Natural killer cell treated with Interleukin-12 subunit alpha and Interleukin-12 subunit beta and Interleukin-15 and Interleukin-18, amount 100 ng/mL, for 72 hours (primary cell): ENCODE measurements at regions not wholly inside any gene's neighbourhood (a gene's known extent, or its start where the extent isn't known, plus 50 kb on each side); places are given as distances from the start of the nearest gene placed in this dataset.

Experiments
- ATAC-seq, 2 donors: fragments of 150-1000 bp; cut with Tn5 transposase in 1 of 2; sonication (Bioruptor Pico), chemical (Tn5 transposase) in 1 of 2; 2 replicates each; pipeline ENCODE4 v1.10.0; 2021
- DNase-seq: peaks from one replicate; pipeline ENCODE4 v3.0.0; 2022; ENCODE audit warnings: low spot score
- H3K27ac Mint-ChIP-seq, 2 donors: 1 replicate in 1 of 2; 2 replicates in 1 of 2; pipeline ENCODE4 v1.8.0; 2022; ENCODE audit warnings: mixed read lengths in 2 of 2, mild to moderate bottlenecking in 1 of 2, moderate library complexity in 1 of 2
- H3K27me3 Mint-ChIP-seq, 2 donors: 1 replicate in 1 of 2; 2 replicates in 1 of 2; pipeline ENCODE4 v1.8.0; 2022; ENCODE audit warnings: mixed read lengths in 2 of 2
- H3K36me3 Mint-ChIP-seq: one replicate; pipeline ENCODE4 v1.8.0; 2022; ENCODE audit warnings: mixed read lengths
- H3K4me1 Mint-ChIP-seq, 2 donors: 1 replicate in 1 of 2; 2 replicates in 1 of 2; pipeline ENCODE4 v1.8.0; 2022; ENCODE audit warnings: low read depth in 2 of 2, mixed read lengths in 2 of 2, mild to moderate bottlenecking in 1 of 2
- H3K4me3 Mint-ChIP-seq: one replicate; pipeline ENCODE4 v1.8.0; 2022; ENCODE audit warnings: mixed read lengths
- H3K9me3 Mint-ChIP-seq: 2 replicates; pipeline ENCODE4 v1.8.0; 2022; ENCODE audit warnings: mixed read lengths

DNA sequence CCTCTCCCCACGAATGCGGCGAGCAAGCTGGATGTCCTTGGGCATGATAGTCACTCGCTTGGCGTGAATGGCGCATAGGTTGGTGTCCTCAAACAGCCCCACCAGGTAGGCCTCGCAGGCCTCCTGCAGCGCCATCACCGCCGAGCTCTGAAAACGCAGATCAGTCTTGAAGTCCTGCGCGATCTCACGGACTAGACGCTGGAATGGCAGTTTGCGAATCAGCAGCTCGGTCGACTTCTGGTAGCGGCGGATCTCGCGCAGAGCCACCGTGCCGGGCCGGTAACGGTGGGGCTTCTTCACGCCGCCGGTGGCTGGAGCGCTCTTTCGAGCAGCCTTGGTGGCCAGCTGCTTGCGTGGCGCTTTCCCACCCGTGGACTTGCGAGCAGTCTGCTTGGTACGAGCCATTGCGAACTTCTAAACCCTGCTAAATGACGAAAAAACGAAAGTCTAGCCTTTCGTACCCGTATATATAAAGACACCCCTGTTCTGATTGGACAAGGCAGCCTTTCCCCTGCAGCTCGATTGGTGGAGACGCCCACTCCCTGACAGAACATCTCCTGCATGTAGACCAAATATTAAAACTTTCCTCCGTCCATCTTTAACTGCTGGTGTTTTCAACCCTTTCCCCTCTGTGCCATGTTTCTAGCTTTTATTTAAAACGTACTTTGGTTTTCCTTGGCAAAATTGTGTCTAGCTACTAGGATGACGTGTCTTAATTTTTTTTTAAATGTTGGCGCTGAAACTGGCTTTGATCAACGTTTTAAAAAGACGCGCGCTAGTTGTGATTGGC, 109.8 kb downstream of the HFE start:
- Mint-ChIP-seq H3K4me1 (peaks cover 41 to 46% of the 10 kb centered on the region in 2 donors), H3K9me3 (no peaks in the 10 kb centered on the region), H3K36me3 (no peaks in the 10 kb centered on the region), H3K27me3 (no peaks in the 10 kb centered on the region), H3K4me3 (peak overlapping the region; percentile 91), H3K27ac (peak overlapping the region; percentile 98 to 99)
- DNase-seq (peak; percentile 81), ATAC-seq (peak; percentile 64 to 76)

DNA sequence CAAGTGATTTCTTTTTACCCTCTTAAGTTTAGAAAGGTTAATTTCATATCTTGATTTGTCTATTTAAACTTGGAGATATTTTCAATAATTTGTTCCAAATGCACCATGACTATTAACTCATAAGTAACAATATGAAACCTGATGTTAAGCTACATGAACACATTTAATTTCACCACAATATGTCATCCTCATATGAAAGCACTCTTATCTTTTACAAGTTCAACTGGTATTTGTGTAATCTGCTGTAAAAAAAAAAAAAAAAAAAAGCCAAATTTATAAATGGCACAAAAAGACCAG, 110.4 kb downstream of the HFE start:
- peak overlapping the region; percentile 98 to 99 for H3K27ac Mint-ChIP-seq
- peaks cover 41 to 46% of the 10 kb centered on the region in 2 donors for H3K4me1 Mint-ChIP-seq

DNA sequence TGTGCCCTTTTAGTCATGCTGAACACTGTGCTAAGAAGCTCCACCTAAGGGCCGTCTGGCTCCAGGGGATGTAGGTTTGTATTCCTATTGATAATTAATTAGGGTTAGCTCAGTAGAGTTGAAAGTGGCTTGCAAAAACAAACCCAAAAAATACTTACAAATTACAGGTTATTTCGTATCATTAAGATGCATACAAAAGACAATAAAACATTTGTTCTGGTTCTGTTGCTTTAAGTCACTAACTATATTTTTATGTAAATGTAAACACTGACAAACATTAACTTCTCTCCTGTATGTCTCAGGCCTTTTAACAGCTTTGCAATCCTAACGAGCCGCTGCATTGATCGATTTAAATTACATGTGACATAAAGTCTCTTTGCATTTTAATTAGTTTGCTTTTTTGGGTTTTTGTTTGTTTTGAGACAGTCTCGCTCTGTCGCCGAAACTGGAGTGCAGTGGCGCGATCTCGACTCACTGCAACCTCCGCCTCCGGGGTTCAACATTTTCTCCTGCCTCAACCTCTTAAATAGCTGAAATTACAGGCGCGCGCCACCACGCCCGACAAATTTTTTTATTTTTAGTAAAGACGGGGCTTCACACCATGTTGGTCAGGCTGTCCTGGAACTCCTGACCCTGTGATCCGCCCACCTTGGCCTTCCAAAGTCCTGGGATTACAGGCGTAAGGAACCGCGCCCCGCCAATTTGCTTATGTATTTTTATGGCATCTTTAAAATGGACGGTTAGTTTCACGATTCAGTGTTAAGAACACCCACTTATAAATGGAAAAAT, 110.9 kb downstream of the HFE start:
- Mint-ChIP-seq H3K9me3 (no peaks in the 10 kb centered on the region), H3K4me1 (peaks cover 43 to 47% of the 10 kb centered on the region in 2 donors), H3K27me3 (no peaks in the 10 kb centered on the region), H3K36me3 (no peaks in the 10 kb centered on the region), H3K27ac (peak overlapping the region; percentile 98 to 99), H3K4me3 (peak overlapping the region; percentile 91)
- DNase-seq (no peak), ATAC-seq (no peak)

More for the DNA sequence above, 110.4 kb downstream of the HFE start:
- Mint-ChIP-seq H3K27me3 (no peaks in the 10 kb centered on the region), H3K4me3 (peak overlapping the region; percentile 91), H3K36me3 (no peaks in the 10 kb centered on the region), H3K9me3 (no peaks in the 10 kb centered on the region)
- ATAC-seq: no peak
- no peak for DNase-seq

DNA sequence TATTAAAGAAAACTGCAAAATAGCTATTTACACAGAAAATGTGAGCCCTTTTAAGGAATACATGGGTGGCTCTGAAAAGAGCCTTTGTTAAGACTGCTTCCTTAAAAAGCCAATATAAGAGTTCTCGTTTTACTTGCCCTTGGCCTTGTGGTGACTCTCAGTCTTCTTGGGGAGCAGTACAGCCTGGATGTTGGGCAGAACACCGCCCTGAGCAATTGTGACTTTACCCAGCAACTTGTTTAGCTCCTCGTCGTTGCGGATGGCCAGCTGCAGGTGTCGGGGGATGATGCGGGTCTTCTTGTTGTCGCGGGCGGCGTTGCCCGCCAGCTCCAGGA, 111.5 kb downstream of the HFE start:
- peak overlapping the region; percentile 98 to 99 for H3K27ac Mint-ChIP-seq
- H3K36me3 Mint-ChIP-seq: no peaks in the 10 kb centered on the region
- peak; percentile 25 to 33 for ATAC-seq
- H3K4me1 Mint-ChIP-seq: peaks cover 42 to 50% of the 10 kb centered on the region in 2 donors
- no peaks in the 10 kb centered on the region for H3K27me3 Mint-ChIP-seq
- DNase-seq: no peak
- peak overlapping the region; percentile 91 for H3K4me3 Mint-ChIP-seq
- H3K9me3 Mint-ChIP-seq: no peaks in the 10 kb centered on the region

DNA sequence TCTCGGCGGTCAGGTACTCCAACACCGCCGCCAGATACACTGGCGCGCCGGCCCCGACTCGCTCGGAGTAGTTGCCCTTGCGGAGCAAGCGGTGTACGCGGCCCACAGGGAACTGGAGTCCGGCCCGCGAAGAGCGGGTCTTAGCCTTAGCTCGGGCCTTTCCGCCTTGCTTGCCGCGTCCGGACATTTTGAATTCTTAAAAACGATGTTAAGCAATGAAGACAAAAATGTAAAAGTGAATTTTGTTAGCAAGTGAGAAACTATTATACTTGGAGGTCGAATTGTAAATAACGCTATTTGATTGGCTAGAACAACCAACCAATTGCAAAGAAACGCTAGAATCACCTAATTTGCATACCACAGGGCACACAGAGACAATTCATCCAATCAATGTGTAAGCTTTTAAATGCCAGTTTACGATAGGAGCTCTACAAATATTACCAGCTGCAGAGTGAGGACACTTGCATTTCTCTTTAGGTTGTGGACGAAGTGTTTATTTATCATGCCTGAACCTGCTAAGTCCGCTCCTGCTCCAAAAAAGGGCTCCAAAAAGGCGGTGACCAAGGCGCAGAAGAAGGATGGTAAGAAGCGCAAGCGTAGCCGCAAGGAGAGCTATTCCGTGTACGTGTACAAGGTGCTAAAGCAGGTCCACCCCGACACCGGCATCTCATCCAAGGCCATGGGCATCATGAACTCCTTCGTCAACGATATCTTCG, 112.0 kb downstream of the HFE start:
- DNase-seq: peak; percentile 88
- Mint-ChIP-seq H3K27me3 (no peaks in the 10 kb centered on the region), H3K27ac (peak overlapping the region; percentile 98 to 99), H3K9me3 (no peaks in the 10 kb centered on the region), H3K36me3 (no peaks in the 10 kb centered on the region), H3K4me3 (peak overlapping the region; percentile 91), H3K4me1 (peaks cover 41 to 53% of the 10 kb centered on the region in 2 donors)
- peak; percentile 81 to 86 for ATAC-seq

DNA sequence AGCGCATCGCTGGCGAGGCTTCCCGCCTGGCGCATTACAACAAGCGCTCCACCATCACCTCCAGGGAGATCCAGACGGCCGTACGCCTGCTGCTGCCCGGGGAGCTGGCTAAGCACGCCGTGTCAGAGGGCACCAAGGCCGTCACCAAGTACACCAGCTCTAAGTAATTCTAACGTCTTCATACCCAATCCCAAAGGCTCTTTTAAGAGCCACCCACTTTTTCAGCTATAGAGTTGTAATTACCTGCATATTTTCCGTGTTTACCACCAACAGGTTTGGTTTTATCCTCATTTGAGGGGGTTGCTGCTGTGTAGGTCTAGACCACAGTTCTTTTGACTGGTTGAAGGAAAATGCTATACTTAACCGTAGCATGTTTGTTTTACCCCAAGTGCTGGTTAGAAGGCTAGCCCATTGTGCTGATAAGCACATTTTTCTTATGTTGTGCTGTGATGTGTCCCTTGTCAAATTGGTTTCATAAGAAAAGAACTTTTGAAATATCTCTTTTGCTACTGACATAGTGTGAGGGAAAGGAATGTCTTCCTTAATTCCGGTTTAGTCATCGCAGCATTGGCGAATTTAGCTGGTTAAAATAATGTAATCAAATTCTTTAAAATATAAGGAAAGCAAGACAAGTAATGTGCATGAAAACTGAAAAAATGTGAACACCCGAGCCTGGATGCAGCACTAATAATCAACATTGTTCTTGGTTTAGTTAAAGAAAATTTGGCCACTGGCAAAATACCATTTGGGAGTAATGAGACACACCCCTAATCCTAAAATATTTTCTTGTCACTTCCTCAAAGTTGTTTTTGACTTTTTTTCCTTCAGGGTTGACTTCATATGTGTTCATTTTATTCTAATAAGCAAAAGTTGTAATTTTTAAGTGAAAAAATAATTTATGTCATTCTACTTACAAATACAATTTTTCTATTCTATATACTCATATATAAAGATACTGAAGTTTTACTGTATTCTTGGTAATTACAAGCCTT, 112.8 kb downstream of the HFE start:
- ATAC-seq (peak in 1 of 2 donors; percentile 2), DNase-seq (no peak)
- no peaks in the 10 kb centered on the region for H3K36me3 Mint-ChIP-seq
- H3K4me3 Mint-ChIP-seq: peak overlapping the region; percentile 91
- peak overlapping the region; percentile 98 to 99 for H3K27ac Mint-ChIP-seq
- no peaks in the 10 kb centered on the region for H3K27me3 Mint-ChIP-seq
- no peaks in the 10 kb centered on the region for H3K9me3 Mint-ChIP-seq
- H3K4me1 Mint-ChIP-seq: peaks cover 32 to 46% of the 10 kb centered on the region in 2 donors

DNA sequence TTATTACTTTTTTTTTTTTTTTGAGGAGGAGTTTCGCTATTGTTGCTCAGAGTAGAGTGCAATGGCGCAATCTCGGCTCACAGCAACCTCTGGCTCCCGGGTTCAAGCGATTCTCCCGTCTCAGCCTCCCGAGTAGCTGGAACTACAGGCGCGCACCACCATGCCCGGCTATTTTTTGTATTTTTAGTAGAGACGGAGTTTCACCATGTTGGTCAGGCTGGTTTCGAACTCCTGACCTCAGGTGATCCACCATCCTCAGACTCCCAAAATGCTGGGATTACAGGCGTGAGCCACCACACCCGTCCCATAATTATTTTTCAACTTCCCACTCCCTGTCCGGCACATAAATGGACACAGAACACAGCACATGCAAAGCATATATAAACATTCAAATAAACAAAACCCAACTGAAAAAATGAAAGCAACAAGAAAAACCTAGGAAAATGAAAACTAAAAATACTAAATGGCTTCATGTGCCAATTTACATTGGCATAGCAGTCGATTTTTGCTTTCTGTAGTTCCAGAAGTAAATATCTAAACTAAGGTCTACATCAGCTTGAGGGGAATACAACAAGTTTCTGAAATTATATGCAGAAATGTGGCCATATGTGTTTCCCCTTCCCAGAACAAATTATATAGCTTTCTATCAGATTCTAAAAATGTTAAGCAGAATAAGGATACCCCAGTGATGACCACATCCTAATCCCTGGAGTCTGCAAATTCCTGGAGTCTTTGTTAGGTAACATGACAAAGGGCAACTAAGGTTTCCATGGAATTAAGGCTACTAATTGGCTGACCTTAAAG, 113.9 kb downstream of the HFE start:
- H3K27me3 Mint-ChIP-seq: no peaks in the 10 kb centered on the region
- no peaks in the 10 kb centered on the region for H3K36me3 Mint-ChIP-seq
- H3K4me1 Mint-ChIP-seq: peaks cover 24 to 38% of the 10 kb centered on the region in 2 donors
- ATAC-seq: no peak
- no peaks in the 10 kb centered on the region for H3K9me3 Mint-ChIP-seq
- peak overlapping the region; percentile 57 to 83 for H3K27ac Mint-ChIP-seq
- no peak for DNase-seq
- peak overlapping the region; percentile 75 for H3K4me3 Mint-ChIP-seq

DNA sequence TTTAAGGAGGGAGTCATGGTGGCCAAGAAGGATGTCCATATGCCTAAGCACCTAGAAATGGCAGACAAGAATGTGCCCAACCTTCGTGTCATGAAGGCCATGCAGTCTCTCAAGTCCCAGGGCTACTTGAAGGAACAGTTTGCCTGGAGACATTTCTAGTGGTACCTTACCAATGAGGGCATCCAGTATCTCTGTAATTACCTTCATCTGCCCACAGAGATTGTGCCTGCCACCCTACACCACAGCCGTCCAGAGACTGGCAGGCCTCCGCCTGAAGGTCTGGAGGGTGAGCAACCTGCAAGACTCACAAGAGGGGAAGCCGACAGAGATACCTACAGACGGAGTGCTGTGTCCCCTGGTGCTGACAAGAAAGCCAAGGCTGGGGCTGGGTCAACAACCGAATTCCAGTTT, 115.0 kb downstream of the HFE start:
- no peaks in the 10 kb centered on the region for H3K36me3 Mint-ChIP-seq
- DNase-seq (no peak), ATAC-seq (no peak)
- H3K4me1 Mint-ChIP-seq: peaks cover 24 to 30% of the 10 kb centered on the region in 2 donors
- H3K27ac Mint-ChIP-seq: no peak overlapping the region
- H3K4me3 Mint-ChIP-seq: no peak overlapping the region
- H3K9me3 Mint-ChIP-seq: no peaks in the 10 kb centered on the region
- no peaks in the 10 kb centered on the region for H3K27me3 Mint-ChIP-seq

DNA sequence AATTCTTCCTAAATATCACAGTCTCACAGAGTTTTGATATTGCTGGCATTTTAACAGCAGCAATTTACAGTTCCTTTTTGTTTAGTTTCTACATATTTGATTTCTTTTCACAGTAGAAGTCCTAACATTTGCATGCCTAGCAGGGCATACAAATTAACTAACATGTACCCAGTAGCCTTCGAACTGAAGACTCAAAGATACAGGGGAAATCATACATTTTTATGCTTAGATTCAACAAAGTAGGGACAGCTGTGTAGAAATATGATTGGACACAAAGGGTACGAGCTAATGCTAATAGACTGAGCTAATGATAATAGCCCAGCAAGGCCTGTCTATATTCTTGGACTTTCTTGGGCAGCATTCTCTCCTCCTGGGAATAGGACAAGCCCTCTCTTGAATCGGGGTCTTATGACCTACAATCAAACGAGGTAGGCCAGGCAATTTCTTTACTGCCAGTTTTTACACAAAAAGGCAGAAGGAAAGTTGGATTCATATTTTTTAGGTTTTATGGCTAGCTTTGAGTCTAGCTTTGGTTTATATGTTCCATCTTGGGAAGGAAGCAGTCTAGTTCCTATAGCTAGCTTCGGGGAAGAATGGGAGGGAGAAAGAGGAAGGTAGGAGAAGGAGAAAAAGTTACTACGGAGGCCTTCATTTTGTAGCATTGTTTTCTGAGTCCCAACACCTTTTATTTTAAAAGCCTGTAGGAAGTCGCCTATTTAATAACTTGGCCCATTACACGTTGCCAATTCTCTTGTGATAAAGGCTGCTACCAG, 115.8 kb downstream of the HFE start:
- Mint-ChIP-seq H3K9me3 (no peaks in the 10 kb centered on the region), H3K27ac (no peak overlapping the region), H3K27me3 (no peaks in the 10 kb centered on the region), H3K36me3 (no peaks in the 10 kb centered on the region), H3K4me3 (peak overlapping the region; percentile 73), H3K4me1 (peaks cover 24 to 26% of the 10 kb centered on the region in 2 donors)
- no peak for DNase-seq
- no peak for ATAC-seq

DNA sequence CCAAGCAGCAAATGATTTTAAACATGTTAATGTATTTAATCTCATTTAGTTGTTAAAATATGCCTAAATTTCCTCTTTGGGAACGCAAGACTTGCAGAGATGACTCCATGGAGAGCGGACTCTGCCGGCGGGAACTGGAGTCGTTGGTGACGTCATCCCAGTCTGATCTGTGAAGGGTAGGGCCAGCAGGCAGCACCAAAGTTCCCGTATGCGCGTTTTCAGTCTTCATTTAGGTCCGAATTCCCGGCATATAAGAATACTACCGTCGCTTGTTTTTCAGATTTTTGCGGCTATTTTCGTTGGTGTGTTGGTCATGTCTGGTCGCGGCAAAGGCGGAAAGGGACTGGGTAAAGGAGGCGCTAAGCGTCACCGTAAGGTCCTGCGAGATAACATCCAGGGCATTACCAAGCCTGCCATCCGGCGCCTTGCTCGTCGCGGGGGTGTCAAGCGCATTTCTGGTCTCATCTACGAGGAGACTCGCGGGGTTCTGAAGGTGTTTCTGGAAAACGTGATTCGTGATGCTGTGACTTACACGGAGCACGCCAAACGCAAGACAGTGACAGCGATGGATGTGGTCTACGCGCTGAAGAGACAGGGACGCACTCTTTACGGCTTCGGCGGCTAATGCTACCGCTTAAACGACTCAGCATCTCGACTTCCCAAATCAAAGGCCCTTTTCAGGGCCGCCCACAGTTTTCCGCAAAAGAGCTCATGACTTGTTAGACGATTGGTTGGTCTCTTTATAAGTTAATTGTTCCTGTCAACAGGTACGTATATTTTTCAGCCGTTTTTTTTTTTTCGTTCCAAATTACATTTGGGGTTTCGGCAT, 117.3 kb downstream of the HFE start:
- ATAC-seq: peak; percentile 85
- H3K36me3 Mint-ChIP-seq: no peaks in the 10 kb centered on the region

DNA sequence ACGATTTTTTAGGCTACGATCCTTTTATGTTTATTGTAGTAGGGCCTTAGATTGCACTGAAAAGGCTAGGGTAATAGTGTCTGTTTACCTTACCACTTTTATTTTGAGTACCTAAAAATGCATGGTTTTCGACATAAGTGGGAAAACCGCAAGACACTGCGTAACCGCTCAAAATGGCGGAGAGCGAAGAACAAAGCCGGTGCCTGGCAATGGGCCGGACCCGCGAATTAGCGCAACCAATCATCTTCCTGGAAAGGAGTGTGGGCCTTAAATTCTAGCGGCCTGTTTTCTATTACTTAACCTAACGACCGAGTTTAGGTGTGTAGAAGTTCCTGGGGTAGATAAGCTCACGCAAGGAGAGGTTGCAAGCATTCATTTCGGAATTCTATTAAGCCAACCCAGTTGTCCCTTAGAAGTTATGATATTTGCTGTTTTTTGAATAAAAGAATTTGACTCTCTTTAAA, 118.0 kb downstream of the HFE start:
- Mint-ChIP-seq H3K36me3 (no peaks in the 10 kb centered on the region), H3K27me3 (no peaks in the 10 kb centered on the region), H3K4me1 (peaks cover 11 to 15% of the 10 kb centered on the region in 2 donors), H3K4me3 (no peak overlapping the region), H3K27ac (no peak overlapping the region), H3K9me3 (no peaks in the 10 kb centered on the region)
- peak; percentile 91 for DNase-seq
- peak; percentile 81 to 83 for ATAC-seq

More for the DNA sequence above, 117.3 kb downstream of the HFE start:
- DNase-seq: peak; percentile 86
- Mint-ChIP-seq H3K4me3 (no peak overlapping the region), H3K9me3 (no peaks in the 10 kb centered on the region), H3K27ac (no peak overlapping the region), H3K4me1 (peaks cover 17 to 20% of the 10 kb centered on the region in 2 donors), H3K27me3 (no peaks in the 10 kb centered on the region)
